M059J (cell line): ENCODE measurements at regions not wholly inside any gene's neighbourhood (a gene's known extent, or its start where the extent isn't known, plus 50 kb on each side); places are given as distances from the start of the nearest gene placed in this dataset.

ENCODE experiments used
- DNase-seq: peaks from one replicate; pipeline ENCODE4 v3.0.0-alpha.2; 2012; ENCODE audit warnings: low read depth

DNA sequence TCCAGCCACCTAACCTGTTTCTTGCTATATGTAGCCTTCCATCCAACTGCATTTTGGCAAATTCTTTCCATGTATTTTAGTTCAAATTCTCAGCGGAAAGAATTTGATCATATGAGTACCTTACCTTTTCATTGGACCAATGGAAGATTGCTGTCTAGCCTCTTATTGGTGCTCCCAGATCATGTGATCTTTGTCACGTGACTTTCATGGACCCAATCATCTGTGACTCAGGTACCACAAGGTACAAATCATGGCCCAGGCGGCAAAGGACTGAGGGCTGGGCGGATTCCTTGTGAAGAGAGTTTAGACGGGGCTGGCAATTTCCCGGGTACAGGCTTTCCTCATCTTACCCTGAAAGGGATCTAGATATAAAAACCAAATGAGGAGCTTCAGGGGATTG is 85.9 kb upstream of the TBX20 start:
- no peak for DNase-seq

DNA sequence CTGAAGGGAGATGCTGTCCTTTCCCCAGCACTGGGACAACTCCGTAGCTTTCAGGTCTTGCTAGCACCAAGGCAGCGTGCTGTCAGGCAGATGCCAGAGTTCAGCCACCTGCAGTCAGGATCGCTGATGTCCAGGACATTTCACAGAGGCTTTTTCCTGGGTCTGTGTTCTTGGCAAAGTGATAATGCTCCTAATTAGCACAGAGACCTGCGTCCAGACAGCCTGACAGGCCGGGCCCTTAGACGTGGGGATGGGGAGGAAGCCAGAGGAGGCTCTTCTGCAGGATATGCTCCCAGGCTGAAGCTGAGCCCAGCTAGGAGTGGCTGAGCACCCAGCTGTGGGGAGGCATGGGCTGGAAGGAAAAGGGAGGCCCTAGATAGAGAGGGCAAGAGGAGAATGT is 82.5 kb upstream of the TBX20 start:
- DNase-seq = no peak

DNA sequence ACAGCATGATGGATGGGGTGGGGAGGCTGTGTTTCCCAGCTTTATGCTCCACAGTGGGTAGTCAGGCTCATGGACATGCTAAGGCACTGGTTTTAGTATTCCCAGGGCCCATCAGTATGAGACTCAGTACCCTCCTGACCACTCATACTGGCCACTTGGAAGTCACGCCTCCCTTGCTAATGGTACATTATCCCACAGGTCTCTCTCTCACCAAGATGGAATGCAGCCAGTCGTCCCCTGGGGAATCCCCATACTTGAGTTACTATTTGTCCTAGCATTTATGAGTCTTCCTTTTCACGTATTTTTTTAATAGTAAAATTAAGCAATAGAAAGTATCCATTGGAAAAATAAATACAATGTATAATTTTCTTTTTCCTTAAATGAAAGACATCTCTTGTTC is 80.6 kb upstream of the TBX20 start:
- DNase-seq = peak; percentile 40

DNA sequence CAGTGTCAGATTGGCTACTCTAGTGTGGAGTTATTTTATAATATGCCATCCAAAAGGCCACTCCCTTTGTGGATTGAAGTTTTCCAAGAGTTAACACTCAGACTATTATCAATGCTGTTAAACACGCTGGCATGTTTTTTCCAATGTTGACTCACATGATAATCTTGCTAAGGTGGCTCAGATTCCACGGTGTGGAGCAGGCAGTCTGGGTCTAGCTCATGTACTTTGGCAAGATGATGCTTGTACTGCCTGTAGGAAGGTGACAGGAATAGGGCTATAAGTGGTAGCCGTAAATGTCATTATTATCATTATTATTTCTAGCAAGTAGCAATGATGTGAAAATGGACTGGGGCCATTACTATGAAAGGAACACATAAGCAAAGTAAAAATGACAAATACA is 79.4 kb upstream of the TBX20 start:
- DNase-seq = no peak

DNA sequence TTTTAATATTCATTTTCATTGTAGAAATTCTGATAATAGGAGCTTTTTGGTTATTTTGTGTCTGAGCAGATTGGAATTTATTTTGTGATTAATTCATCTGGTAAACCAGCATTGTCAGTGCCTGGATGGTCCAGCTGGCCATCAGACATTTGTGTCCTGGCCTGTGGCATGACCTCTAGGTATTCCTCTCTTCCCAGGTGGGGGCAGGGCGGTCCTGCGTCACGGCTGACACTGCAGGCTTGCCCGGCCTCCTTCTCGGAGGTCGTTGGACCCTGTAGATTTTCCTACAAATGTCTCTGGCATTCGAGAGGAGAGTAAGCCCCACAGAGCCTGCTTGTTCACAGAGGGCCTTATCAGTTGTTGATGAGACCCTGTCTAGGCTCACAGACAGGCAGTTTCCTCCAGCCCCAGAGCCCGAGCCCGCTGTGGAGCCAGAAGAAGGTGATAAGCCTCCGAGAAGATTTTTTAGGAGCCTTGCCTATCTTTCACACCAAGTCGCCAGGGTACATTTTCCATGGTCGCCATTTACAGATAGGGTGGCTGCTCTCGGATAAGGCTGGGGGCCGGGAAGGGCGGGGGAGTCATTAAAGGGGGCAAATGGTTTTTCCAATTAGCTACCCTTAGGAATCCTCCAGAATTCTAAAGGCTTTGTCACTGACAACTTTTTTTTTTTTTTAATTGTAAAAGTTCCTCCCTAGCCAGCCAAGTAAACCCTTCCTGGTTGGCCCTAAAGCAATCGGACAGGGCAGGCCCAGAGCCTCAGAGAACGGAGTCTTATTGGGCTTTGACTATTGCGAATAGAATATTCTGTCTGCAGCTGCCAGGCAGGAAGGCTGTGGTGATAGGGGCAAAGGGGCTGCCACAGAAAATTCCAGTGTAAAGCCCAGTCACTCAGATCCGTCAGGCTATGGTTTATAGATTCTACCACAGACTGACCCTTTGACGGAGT is 78.1 kb upstream of the TBX20 start:
- no peak for DNase-seq

DNA sequence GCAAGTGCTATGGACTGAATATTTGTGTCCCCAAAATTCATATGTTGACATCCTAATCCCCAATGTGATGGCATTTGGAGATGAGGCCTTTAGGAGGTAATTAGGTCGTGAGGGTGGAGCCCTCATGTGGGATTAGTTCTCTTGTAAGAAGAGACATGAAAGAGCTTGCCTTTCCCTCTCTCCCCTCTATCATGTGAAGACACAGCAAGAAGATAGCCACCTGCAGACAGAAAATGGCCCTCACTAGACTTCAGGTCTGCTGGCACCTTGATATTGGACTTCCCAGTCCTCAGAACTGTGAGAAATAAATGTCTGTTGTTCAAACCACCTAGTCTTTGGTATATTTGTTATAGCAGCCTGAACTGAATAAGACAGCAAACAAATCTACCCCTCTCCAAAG is 75.1 kb upstream of the TBX20 start:
- no peak for DNase-seq

DNA sequence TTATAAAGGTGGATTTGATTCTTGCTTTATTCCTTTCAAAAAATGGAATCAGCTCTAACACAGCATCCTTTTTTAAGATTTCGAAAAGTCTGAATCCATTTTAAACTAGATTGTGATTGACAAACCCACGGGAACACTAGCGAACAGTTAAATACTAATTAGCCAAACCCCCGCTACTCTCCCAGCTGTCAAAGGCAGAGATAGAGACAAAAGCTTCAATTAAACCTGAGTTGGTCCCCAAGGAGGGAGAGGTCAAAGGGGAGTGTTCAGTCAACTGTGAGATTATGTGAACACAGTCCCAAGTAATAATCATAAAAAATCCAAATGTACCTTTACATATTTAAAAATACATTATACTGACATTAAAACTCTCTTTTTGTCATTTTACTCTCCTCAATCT is 65.7 kb upstream of the TBX20 start:
- no peak for DNase-seq

DNA sequence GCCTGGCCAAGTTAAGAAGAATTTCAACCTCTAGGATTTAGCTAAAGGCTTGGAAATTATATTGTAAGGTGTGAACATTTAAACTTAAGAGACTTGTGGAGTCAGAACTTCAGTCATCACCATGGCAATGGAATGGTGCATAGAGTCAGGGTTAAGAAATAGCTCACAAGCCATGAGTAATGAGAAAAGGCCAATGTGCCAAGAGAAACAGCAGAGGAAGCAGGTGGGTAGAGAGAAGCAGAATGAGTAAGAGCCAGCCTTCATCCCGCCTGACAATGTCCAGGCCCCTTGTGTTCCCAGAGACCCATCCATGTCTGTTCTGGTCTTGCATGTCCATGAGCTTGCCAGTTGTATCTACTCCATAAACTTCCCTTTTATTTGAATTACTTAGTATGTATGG is 62.6 kb upstream of the TBX20 start:
- peak; percentile 5 for DNase-seq

DNA sequence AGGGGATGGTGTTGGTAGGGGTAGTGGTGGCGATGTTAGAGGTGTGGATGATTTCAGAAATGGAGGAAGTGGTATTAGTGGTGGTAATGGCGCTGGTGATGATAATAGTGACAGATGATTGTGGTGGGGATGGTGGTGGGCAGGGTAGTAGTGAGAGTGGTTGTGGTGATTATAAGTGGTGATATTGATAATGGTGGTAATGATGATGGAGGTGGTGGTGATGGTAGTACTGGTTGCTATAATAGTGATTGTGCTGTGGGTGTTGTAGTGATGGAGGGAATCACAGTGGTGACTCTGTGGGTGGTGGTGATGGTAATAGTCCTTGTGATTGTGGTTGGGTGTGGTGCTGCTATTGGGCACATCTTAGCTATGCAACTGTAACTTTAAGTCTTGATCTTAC is 61.6 kb upstream of the TBX20 start:
- no peak for DNase-seq

DNA sequence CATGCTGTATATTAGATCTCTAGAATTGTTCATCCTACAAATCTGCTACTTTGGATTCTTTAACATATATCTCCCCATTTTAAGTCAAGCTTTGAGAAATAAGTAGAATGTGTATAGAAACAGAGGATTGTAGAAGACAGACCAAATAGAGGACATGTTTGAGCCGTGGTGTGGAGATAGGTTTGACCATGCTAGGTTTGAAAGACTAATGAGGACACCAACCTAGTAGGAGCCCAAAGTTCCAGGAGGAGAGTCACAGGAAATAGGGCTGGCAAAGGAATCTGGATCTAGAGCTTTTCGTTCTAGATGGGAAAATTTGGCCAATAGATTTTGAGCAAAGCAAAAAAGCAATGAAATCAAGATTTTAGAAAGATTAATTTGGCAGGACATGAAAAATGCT is 60.5 kb upstream of the TBX20 start:
- no peak for DNase-seq

DNA sequence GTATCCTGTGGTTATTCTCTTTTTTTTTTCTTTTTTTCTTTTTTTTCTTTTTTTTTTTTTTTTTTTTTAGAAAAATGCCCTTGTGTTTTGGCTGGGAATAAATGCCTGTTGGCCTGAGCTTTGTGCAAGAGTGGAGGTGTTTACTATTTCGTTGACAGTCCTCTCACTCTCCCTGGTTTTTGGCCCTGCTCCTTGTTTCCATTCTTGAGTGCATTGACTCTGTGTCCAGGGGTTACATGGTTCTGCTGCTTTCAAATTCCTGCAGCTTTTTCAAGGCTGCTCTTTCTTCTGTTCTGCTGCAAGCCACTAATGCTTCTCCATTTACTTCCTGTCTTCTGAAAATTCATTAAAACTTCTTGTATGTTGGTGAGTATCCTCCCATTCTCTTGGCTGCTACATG is 59.7 kb upstream of the TBX20 start:
- DNase-seq = no peak
